ENCODE measurements at regions not wholly inside any gene's neighbourhood (a gene's known extent, or its start where the extent isn't known, plus 50 kb on each side); places are given as distances from the start of the nearest gene placed in this dataset.
A peak's percentile ranks its signal among the peaks of the same experiment; 100 is the strongest.

GRCh38 chr16:85394456-85395206 is 218.5 kb upstream of the GSE1 start:
- ATAC-seq, result no peak
- H3K4me1 ChIP-seq, result peaks cover 8 to 41% (median 25%) of the 10 kb centered on the region in 12 donors
- intact Hi-C loops (cut with DNase I), result loop anchor here in 8 of 10 donors (5.0 to 10.0 kb wide), 7 partner anchors 77 to 323 kb away; partner anchors contain the start of gene GSE1 (in 3 of the 8)

DNA sequence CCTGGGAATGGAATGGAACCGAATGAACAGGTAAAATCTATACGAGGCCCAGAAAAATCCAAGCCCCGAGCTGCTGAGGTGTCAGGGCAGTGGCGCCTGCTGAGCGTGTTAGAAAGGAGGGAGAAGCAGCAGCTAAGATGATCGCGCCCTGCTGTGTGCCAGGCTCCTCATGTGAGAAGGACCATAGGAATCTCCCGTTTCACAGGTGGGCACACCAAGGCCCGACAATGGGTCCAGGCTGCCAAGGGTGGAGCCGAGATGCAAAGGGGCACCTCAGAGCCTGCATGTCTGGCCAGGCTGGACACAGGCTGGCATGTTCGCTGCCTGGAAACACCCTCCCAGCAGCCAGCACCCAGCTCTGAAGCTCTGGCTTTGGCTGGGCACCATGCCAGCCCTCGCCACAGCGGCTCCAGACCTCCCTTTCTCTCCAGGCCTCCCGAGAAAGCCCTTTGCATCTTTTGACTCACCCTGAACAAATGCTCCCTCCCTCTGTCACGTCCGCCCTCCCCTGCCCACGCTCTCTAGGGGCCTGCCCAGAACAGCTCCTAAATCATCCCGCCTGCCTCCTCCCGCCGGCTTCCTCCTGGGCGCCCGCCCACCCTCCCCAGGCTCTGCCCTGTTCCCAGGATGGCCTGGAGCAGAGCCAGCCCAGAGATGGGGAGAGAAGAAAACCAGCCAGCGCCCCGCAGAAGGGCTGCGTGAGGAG is 217.8 kb upstream of the GSE1 start:
- Histone ChIP-seq H3K27ac (peak overlapping the region in 10 of 12 donors; percentile 33 to 87 (median 38)), H3K9me3 (peaks cover 0 to 2% (median 0%) of the 10 kb centered on the region in 12 donors), H3K27me3 (no peaks in the 10 kb centered on the region), H3K36me3 (no peaks in the 10 kb centered on the region), H3K4me3 (no peak overlapping the region), H3K4me1 (peaks cover 8 to 39% (median 25%) of the 10 kb centered on the region in 12 donors)
- TF ChIP-seq, protein P1, sequence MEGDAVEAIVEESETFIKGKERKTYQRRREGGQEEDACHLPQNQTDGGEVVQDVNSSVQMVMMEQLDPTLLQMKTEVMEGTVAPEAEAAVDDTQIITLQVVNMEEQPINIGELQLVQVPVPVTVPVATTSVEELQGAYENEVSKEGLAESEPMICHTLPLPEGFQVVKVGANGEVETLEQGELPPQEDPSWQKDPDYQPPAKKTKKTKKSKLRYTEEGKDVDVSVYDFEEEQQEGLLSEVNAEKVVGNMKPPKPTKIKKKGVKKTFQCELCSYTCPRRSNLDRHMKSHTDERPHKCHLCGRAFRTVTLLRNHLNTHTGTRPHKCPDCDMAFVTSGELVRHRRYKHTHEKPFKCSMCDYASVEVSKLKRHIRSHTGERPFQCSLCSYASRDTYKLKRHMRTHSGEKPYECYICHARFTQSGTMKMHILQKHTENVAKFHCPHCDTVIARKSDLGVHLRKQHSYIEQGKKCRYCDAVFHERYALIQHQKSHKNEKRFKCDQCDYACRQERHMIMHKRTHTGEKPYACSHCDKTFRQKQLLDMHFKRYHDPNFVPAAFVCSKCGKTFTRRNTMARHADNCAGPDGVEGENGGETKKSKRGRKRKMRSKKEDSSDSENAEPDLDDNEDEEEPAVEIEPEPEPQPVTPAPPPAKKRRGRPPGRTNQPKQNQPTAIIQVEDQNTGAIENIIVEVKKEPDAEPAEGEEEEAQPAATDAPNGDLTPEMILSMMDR (IDR thresholded peaks at IDR 0.05), result no peak
- intact Hi-C loops (cut with DNase I), result loop anchor here in 7 of 10 donors (5.0 to 10.0 kb wide), 5 partner anchors 78 to 319 kb away; partner anchors contain the start of gene GSE1 (in 2 of the 7)
- WGBS, 4 donors, result 33 to 37% (median 35%) methylated on average over 23 to 25 of the region's 25 CpGs
- DNase-seq (peak; percentile 71 to 88 (median 79)), ATAC-seq (peak; percentile 64 to 71 (median 68))

More at GRCh38 chr16:85394456-85395206, 218.5 kb upstream of the GSE1 start:
- 91 to 93% (median 92%) methylated on average over 21 of the region's 21 CpGs for whole genome bisulfite sequencing, 4 donors
- peak in 3 of 5 donors; percentile 15 to 37 (median 28) for DNase-seq
- no peak overlapping the region for H3K4me3 ChIP-seq
- TF ChIP-seq, protein P1 (IDR thresholded peaks at IDR 0.05), result no peak
- no peak for TF ChIP-seq POLR2A (IDR thresholded peaks at IDR 0.05)
- H3K27me3 ChIP-seq, result no peaks in the 10 kb centered on the region
- no peaks in the 10 kb centered on the region for H3K36me3 ChIP-seq
- peaks cover 0 to 2% (median 0%) of the 10 kb centered on the region in 12 donors for H3K9me3 ChIP-seq
- H3K27ac ChIP-seq, result peak overlapping the region in 1 of 12 donors; percentile 87

GRCh38 chr16:85395913-85396878 is 216.9 kb upstream of the GSE1 start:
- Histone ChIP-seq H3K36me3 (no peaks in the 10 kb centered on the region), H3K4me3 (no peak overlapping the region), H3K27ac (peak overlapping the region in 11 of 12 donors; percentile 33 to 87 (median 39)), H3K9me3 (peaks cover 0 to 2% (median 0%) of the 10 kb centered on the region in 12 donors), H3K27me3 (no peaks in the 10 kb centered on the region), H3K4me1 (peaks cover 8 to 32% (median 25%) of the 10 kb centered on the region in 12 donors)
- intact Hi-C loops (cut with DNase I), result loop anchor here in 7 of 10 donors (1.0 to 10.0 kb wide), 6 partner anchors 17 to 319 kb away; partner anchors contain the start of gene GSE1 (in 2 of the 7)
- DNase-seq (peak in 3 of 5 donors; percentile 22 to 80 (median 58)), ATAC-seq (peak in 2 of 4 donors; percentile 4 to 14)
- TF ChIP-seq POLR2A (IDR thresholded peaks at IDR 0.05), result no peak
- 45 to 54% (median 50%) methylated on average over 21 to 24 of the region's 24 CpGs for WGBS, 4 donors

Measured in heart left ventricle (tissue), 16 donors.